Transverse colon (tissue), 4 donors: ENCODE measurements at regions not wholly inside any gene's neighbourhood (a gene's known extent, or its start where the extent isn't known, plus 50 kb on each side); places are given as distances from the start of the nearest gene placed in this dataset.

ENCODE experiments used
- DNase-seq: peaks from one replicate; pipeline ENCODE4 v3.0.0-alpha.2; 2019
- H3K27ac ChIP-seq, 4 donors: fragments of 200-600 bp; sonication (generic); 2 replicates each; pipeline ENCODE4 v1.5.1; 2016 to 2018; ENCODE audit warnings: inconsistent platforms in 4 of 4
- H3K27me3 ChIP-seq: fragments of 200-600 bp; sonication (generic); 2 replicates; pipeline ENCODE4 v1.5.1; 2017; ENCODE audit warnings: inconsistent platforms
- H3K36me3 ChIP-seq, 4 donors: fragments of 200-600 bp; sonication (generic); 2 replicates each; pipeline ENCODE4 v1.5.1; 2017 to 2019; ENCODE audit warnings: inconsistent platforms in 4 of 4
- H3K4me1 ChIP-seq, 4 donors: fragments of 200-600 bp; sonication (generic); 2 replicates each; pipeline ENCODE4 v1.5.1; 2017 to 2020; ENCODE audit warnings: inconsistent platforms in 4 of 4
- H3K4me3 ChIP-seq, 4 donors: fragments of 200-600 bp; sonication (generic); 1 replicate in 1 of 4; 2 replicates in 3 of 4; pipeline versions ENCODE4 v1.5.1 to v1.6.1; 2017 to 2019; ENCODE audit warnings: inconsistent platforms in 4 of 4
- H3K9me3 ChIP-seq, 2 donors: fragments of 200-600 bp; sonication (generic); 2 replicates each; pipeline ENCODE4 v1.5.1; 2017 to 2019; ENCODE audit warnings: inconsistent platforms in 2 of 2
- CTCF ChIP-seq, 5 experiments: fragments of 200-600 bp in 3 of 5; fragments of 450-650 bp in 2 of 5; sonication (generic) in 3 of 5; IDR thresholded peaks; 1 replicate in 2 of 5; 2 replicates in 3 of 5; pipeline ENCODE4 v1.5.1; 2016 to 2017; ENCODE audit warnings: antibody characterized with exemption in 5 of 5, inconsistent platforms in 3 of 5, mild to moderate bottlenecking in 2 of 5, moderate library complexity in 1 of 5
- EP300 ChIP-seq: sonication (generic); formaldehyde crosslinking; IDR thresholded peaks from one replicate; pipeline ENCODE4 v1.6.1; 2017; ENCODE audit warnings: antibody characterized with exemption, low read depth
- POLR2A ChIP-seq: fragments of 450-650 bp; IDR thresholded peaks from one replicate; pipeline ENCODE4 v1.6.1; 2016; ENCODE audit warnings: antibody characterized with exemption, mild to moderate bottlenecking, moderate library complexity
- POLR2AphosphoS5 ChIP-seq, 3 donors: sonication (generic); formaldehyde crosslinking; IDR thresholded peaks; one replicate each; pipeline ENCODE4 v1.6.1; 2016; ENCODE audit warnings: antibody characterized with exemption in 3 of 3
- WGBS, 2 donors: methylation state at CpG; one replicate each; pipeline ENCODE4 v1.1.5; 2018; ENCODE audit warnings: low coverage in 1 of 2; 5-methylcytosine and 5-hydroxymethylcytosine counted together
- in situ Hi-C, 4 donors: fragments of 200-750 bp; cut with MboI; loops; one replicate each; pipeline versions ENCODE4 v1.15.0 to v1.15.1; 2017; ENCODE audit warnings: low sequenced_read_pairs in 3 of 4, low pct_ligation_motif_present in 1 of 4, low pct_unique_long_range_greater_than_20kb in 1 of 4
- intact Hi-C: fragments of 100-400 bp; cut with DNase I; formaldehyde crosslinking; loops from one replicate; pipeline ENCODE4 v1.15.1; 2023; ENCODE audit warnings: low total_unique reads
- small RNA-seq, 4 donors: library from RNA; depleted of rRNA; stranded (forward); fragments of <200 nt; gene quantifications; one replicate each; pipeline ENCODE3, GENCODE V24; 2016

GRCh38 chr2:231655894-231656293 is 52.4 kb upstream of the PTMA start:
- TF ChIP-seq EP300 (no peak), POLR2A (no peak), POLR2AphosphoS5 (IDR thresholded peaks at IDR 0.05) (no peak), CTCF (IDR thresholded peaks at IDR 0.05) (no peak)
- 48 to 51% methylated on average over 6 of the region's 6 CpGs for WGBS, 2 donors
- H3K27ac ChIP-seq: peak overlapping the region in 2 of 4 donors; percentile 83 to 87
- peaks cover 0 to 28% (median 3%) of the 10 kb centered on the region in 4 donors for H3K4me1 ChIP-seq
- in situ Hi-C loops (no loop called here), intact Hi-C loops (no loop called here)
- no peak overlapping the region for H3K4me3 ChIP-seq
- no peaks in the 10 kb centered on the region for H3K9me3 ChIP-seq
- H3K36me3 ChIP-seq: no peaks in the 10 kb centered on the region
- no peaks in the 10 kb centered on the region for H3K27me3 ChIP-seq
- no peak for DNase-seq

Small RNA genes in the stretch of these regions (small RNA-seq; reads per million reads assigned to genes)
- 0 reads per million in 4 donors for gene RN7SL499P
